Stimulated activated memory B cell treated with anti-CD40 and anti-IgM and Interleukin-4, amounts not matched to agents 10 μg/mL and 1 μg/mL and 100 μg/mL, for 72 hours (primary cell): ENCODE measurements at regions not wholly inside any gene's neighbourhood (a gene's known extent, or its start where the extent isn't known, plus 50 kb on each side); places are given as distances from the start of the nearest gene placed in this dataset.
"Not testable (repeated sequence)": the region's sequence is repeated elsewhere in the genome, so short reads cannot be mapped to it uniquely, and the experiment has no call there.

Experiments
- ATAC-seq: fragments of 150-1000 bp; cut with Tn5 transposase; 2 replicates; pipeline ENCODE4 v1.10.0; 2021
- H3K27ac Mint-ChIP-seq: one replicate; pipeline ENCODE4 v1.8.0; 2022; ENCODE audit warnings: mild to moderate bottlenecking, mixed read lengths
- H3K27me3 Mint-ChIP-seq: one replicate; pipeline ENCODE4 v1.8.0; 2022; ENCODE audit warnings: mixed read lengths
- H3K36me3 Mint-ChIP-seq: one replicate; pipeline ENCODE4 v1.8.0; 2022; ENCODE audit warnings: mixed read lengths
- H3K4me1 Mint-ChIP-seq: one replicate; pipeline ENCODE4 v1.8.0; 2022; ENCODE audit warnings: mixed read lengths
- H3K4me3 Mint-ChIP-seq: one replicate; pipeline ENCODE4 v1.8.0; 2022; ENCODE audit warnings: mild to moderate bottlenecking, moderate library complexity, mixed read lengths
- H3K9me3 Mint-ChIP-seq: one replicate; pipeline ENCODE4 v1.8.0; 2022; ENCODE audit warnings: mixed read lengths

GRCh38 chr2:34199971-34200370, 600.9 kb upstream of the FAM98A start:
- Mint-ChIP-seq H3K9me3 (peaks cover 5% of the 10 kb centered on the region), H3K4me1 (no peaks in the 10 kb centered on the region), H3K4me3 (no peak overlapping the region), H3K27me3 (no peaks in the 10 kb centered on the region), H3K36me3 (no peaks in the 10 kb centered on the region), H3K27ac (no peak overlapping the region)
- no peak for ATAC-seq

GRCh38 chr2:34193164-34193563, 594.1 kb upstream of the FAM98A start:
- no peaks in the 10 kb centered on the region for H3K27me3 Mint-ChIP-seq
- peaks cover 5% of the 10 kb centered on the region for H3K9me3 Mint-ChIP-seq
- H3K27ac Mint-ChIP-seq = no peak overlapping the region
- ATAC-seq = no peak
- H3K36me3 Mint-ChIP-seq = no peaks in the 10 kb centered on the region
- H3K4me3 Mint-ChIP-seq = no peak overlapping the region
- no peaks in the 10 kb centered on the region for H3K4me1 Mint-ChIP-seq

GRCh38 chr2:34188464-34189303, 589.6 kb upstream of the FAM98A start:
- no peak for ATAC-seq
- H3K9me3 Mint-ChIP-seq = peaks cover 8% of the 10 kb centered on the region
- H3K4me1 Mint-ChIP-seq = no peaks in the 10 kb centered on the region
- no peak overlapping the region for H3K4me3 Mint-ChIP-seq
- no peaks in the 10 kb centered on the region for H3K27me3 Mint-ChIP-seq
- H3K36me3 Mint-ChIP-seq = no peaks in the 10 kb centered on the region
- no peak overlapping the region for H3K27ac Mint-ChIP-seq

- no peak for ATAC-seq
- Mint-ChIP-seq H3K27me3 (no peaks in the 10 kb centered on the region), H3K36me3 (no peaks in the 10 kb centered on the region), H3K27ac (no peak overlapping the region), H3K4me3 (no peak overlapping the region), H3K9me3 (peaks cover 9% of the 10 kb centered on the region), H3K4me1 (no peaks in the 10 kb centered on the region)
These were observed 580.4 kb upstream of the FAM98A start for GRCh38 chr2:34179511-34179910.

- Mint-ChIP-seq H3K27ac (no peak overlapping the region), H3K27me3 (no peaks in the 10 kb centered on the region), H3K36me3 (no peaks in the 10 kb centered on the region), H3K4me1 (no peaks in the 10 kb centered on the region), H3K4me3 (no peak overlapping the region), H3K9me3 (peaks cover 3% of the 10 kb centered on the region)
- no peak for ATAC-seq
These were observed 579.4 kb upstream of the FAM98A start for GRCh38 chr2:34178482-34178881.

- ATAC-seq = no peak
- no peaks in the 10 kb centered on the region for H3K36me3 Mint-ChIP-seq
- H3K4me1 Mint-ChIP-seq = no peaks in the 10 kb centered on the region
- no peaks in the 10 kb centered on the region for H3K27me3 Mint-ChIP-seq
- peaks cover 6% of the 10 kb centered on the region for H3K9me3 Mint-ChIP-seq
- no peak overlapping the region for H3K27ac Mint-ChIP-seq
- H3K4me3 Mint-ChIP-seq = no peak overlapping the region
These were observed 577.6 kb upstream of the FAM98A start for GRCh38 chr2:34176693-34177092.

GRCh38 chr2:34174506-34174905, 575.4 kb upstream of the FAM98A start:
- no peaks in the 10 kb centered on the region for H3K27me3 Mint-ChIP-seq

GRCh38 chr2:34162231-34162630, 563.1 kb upstream of the FAM98A start:
- Mint-ChIP-seq H3K27ac (no peak overlapping the region), H3K9me3 (no peaks in the 10 kb centered on the region)

More at GRCh38 chr2:34174506-34174905, 575.4 kb upstream of the FAM98A start:
- ATAC-seq = no peak
- peaks cover 8% of the 10 kb centered on the region for H3K9me3 Mint-ChIP-seq
- H3K4me3 Mint-ChIP-seq = no peak overlapping the region
- H3K36me3 Mint-ChIP-seq = no peaks in the 10 kb centered on the region
- no peak overlapping the region for H3K27ac Mint-ChIP-seq
- no peaks in the 10 kb centered on the region for H3K4me1 Mint-ChIP-seq

GRCh38 chr2:34161549-34161948, 562.5 kb upstream of the FAM98A start:
- no peak for ATAC-seq
- Mint-ChIP-seq H3K4me3 (no peak overlapping the region), H3K36me3 (no peaks in the 10 kb centered on the region), H3K4me1 (no peaks in the 10 kb centered on the region), H3K27me3 (no peaks in the 10 kb centered on the region), H3K9me3 (no peaks in the 10 kb centered on the region), H3K27ac (no peak overlapping the region)

More at GRCh38 chr2:34162231-34162630, 563.1 kb upstream of the FAM98A start:
- Mint-ChIP-seq H3K4me1 (no peaks in the 10 kb centered on the region), H3K36me3 (no peaks in the 10 kb centered on the region), H3K4me3 (no peak overlapping the region), H3K27me3 (no peaks in the 10 kb centered on the region)
- no peak for ATAC-seq

GRCh38 chr2:34159901-34160300, 560.8 kb upstream of the FAM98A start:
- Mint-ChIP-seq H3K27me3 (no peaks in the 10 kb centered on the region), H3K4me1 (no peaks in the 10 kb centered on the region), H3K9me3 (no peaks in the 10 kb centered on the region), H3K27ac (no peak overlapping the region), H3K36me3 (no peaks in the 10 kb centered on the region), H3K4me3 (no peak overlapping the region)
- no peak for ATAC-seq

GRCh38 chr2:34153484-34153883, 554.4 kb upstream of the FAM98A start:
- no peak overlapping the region for H3K27ac Mint-ChIP-seq
- H3K4me3 Mint-ChIP-seq = no peak overlapping the region
- no peaks in the 10 kb centered on the region for H3K27me3 Mint-ChIP-seq
- H3K4me1 Mint-ChIP-seq = no peaks in the 10 kb centered on the region
- no peaks in the 10 kb centered on the region for H3K36me3 Mint-ChIP-seq
- H3K9me3 Mint-ChIP-seq = peaks cover 9% of the 10 kb centered on the region
- ATAC-seq = no peak

GRCh38 chr2:34147780-34148179, 548.7 kb upstream of the FAM98A start:
- no peaks in the 10 kb centered on the region for H3K27me3 Mint-ChIP-seq

GRCh38 chr2:34143149-34143548, 544.0 kb upstream of the FAM98A start:
- ATAC-seq = no peak
- Mint-ChIP-seq H3K9me3 (no peaks in the 10 kb centered on the region), H3K36me3 (no peaks in the 10 kb centered on the region), H3K27me3 (no peaks in the 10 kb centered on the region), H3K4me3 (no peak overlapping the region), H3K4me1 (no peaks in the 10 kb centered on the region), H3K27ac (no peak overlapping the region)

More at GRCh38 chr2:34147780-34148179, 548.7 kb upstream of the FAM98A start:
- Mint-ChIP-seq H3K27ac (no peak overlapping the region), H3K4me3 (no peak overlapping the region), H3K4me1 (no peaks in the 10 kb centered on the region), H3K36me3 (no peaks in the 10 kb centered on the region), H3K9me3 (peaks cover 9% of the 10 kb centered on the region)
- no peak for ATAC-seq

GRCh38 chr2:34142531-34143008, 543.5 kb upstream of the FAM98A start:
- H3K27me3 Mint-ChIP-seq, H3K4me1 Mint-ChIP-seq, ATAC-seq, H3K4me3 Mint-ChIP-seq, H3K9me3 Mint-ChIP-seq, H3K36me3 Mint-ChIP-seq, H3K27ac Mint-ChIP-seq: not testable (repeated sequence)

GRCh38 chr2:34133065-34133464, 534.0 kb upstream of the FAM98A start:
- H3K4me3 Mint-ChIP-seq, H3K9me3 Mint-ChIP-seq, H3K4me1 Mint-ChIP-seq, H3K36me3 Mint-ChIP-seq, ATAC-seq, H3K27me3 Mint-ChIP-seq, H3K27ac Mint-ChIP-seq: not testable (repeated sequence)

GRCh38 chr2:34126279-34126678, 527.2 kb upstream of the FAM98A start:
- Mint-ChIP-seq H3K9me3 (no peaks in the 10 kb centered on the region), H3K4me3 (no peak overlapping the region), H3K27ac (no peak overlapping the region), H3K36me3 (no peaks in the 10 kb centered on the region), H3K27me3 (no peaks in the 10 kb centered on the region), H3K4me1 (no peaks in the 10 kb centered on the region)
- no peak for ATAC-seq
